HG02798 (cell line): ENCODE measurements at regions not wholly inside any gene's neighbourhood (a gene's known extent, or its start where the extent isn't known, plus 50 kb on each side); places are given as distances from the start of the nearest gene placed in this dataset.

ENCODE experiments used
- ATAC-seq: cut with Tn5 transposase; IDR thresholded peaks from one replicate; pipeline ENCODE4 v1.9.1; 2021; ENCODE audit warnings: mild to moderate bottlenecking; ENCODE audit not compliant: unreplicated experiment, poor library complexity

GRCh38 chr18:79608535-79608934, 71.1 kb upstream of the CTDP1 start:
- no peak for ATAC-seq

DNA sequence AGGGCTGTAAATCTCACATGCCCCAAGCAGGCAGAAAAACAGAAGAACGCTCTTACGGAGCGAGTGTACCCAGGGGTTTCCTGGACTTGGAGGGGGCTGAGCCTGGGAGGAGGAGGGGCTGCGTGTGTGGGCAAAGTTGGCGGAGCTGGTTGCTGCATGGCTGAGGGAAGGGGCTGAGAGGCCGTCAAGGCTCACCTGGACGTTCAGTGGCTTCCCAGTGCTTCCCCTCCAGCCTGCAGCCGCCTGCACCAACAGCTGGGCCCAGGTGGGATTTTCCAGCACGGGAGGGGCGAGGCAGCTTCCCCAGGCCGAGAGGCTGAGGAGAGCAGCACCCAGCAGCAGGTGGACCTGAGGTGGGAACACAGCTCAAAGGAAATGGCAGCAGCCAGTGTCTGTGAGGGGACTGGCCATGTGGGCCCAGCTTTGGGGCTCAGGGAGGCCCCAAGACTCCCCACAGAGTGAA, 70.6 kb upstream of the CTDP1 start:
- no peak for ATAC-seq

DNA sequence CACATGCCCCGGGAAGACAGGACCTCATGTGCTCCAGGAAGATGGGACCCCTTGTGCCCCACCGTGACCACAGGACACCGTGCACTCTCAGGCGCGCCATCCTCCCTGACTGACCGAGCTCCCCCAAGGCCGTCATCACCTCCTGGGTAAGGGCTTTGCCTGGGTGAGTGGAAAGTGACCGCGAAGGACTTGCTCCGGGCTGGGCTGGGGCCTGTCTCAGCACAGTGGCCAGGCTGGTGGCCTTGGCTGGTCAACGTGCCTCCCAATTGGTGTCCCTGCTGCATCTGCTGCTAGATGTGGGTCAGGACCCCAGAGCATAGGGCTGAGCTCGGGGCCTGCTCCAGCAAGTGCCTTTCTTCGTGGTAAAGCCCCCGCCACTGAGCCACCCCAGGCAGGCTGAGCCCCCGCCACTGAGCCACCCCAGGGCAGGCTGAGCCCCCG, 69.7 kb upstream of the CTDP1 start:
- ATAC-seq, result no peak

GRCh38 chr18:79610461-79611039, 69.1 kb upstream of the CTDP1 start:
- no peak for ATAC-seq

GRCh38 chr18:79611040-79611681, 68.4 kb upstream of the CTDP1 start:
- no peak for ATAC-seq

DNA sequence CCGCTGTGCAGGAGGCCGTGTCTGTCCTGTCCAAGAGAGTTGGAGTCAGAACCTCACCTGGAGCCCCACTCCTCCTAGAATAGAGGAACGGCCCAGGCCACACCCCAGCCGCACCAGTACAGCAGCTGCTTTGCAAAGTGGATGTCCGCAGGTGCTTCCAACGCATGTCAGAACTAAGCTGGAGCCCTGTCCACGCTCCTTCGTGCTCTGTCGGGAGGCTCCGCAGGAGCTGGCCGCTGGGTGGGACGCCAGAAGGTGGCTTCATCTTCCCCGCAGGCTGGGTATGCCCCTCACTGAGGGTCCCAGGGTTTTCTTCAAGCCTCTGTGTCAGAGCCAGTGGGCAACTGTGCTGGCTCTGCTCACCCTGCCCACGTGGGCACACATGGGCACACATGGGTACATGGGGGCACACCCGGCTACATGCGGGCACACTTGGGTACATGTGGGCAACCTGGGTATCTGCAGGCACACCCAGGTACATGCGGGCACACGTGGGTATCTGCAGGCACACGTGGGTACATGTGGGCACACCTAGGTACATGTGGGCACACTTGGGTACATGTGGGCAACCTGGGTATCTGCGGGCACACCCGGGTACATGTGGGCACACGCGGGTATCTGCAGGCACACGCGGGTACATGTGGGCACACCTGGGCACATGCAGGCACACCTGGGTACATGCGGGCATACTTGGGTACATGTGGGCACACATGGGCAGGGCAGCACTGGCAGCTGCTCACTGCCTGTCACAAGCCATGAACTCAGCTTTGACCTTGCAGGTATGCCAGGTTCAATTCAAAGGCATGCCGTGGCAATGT, 67.1 kb upstream of the CTDP1 start:
- ATAC-seq, result no peak

DNA sequence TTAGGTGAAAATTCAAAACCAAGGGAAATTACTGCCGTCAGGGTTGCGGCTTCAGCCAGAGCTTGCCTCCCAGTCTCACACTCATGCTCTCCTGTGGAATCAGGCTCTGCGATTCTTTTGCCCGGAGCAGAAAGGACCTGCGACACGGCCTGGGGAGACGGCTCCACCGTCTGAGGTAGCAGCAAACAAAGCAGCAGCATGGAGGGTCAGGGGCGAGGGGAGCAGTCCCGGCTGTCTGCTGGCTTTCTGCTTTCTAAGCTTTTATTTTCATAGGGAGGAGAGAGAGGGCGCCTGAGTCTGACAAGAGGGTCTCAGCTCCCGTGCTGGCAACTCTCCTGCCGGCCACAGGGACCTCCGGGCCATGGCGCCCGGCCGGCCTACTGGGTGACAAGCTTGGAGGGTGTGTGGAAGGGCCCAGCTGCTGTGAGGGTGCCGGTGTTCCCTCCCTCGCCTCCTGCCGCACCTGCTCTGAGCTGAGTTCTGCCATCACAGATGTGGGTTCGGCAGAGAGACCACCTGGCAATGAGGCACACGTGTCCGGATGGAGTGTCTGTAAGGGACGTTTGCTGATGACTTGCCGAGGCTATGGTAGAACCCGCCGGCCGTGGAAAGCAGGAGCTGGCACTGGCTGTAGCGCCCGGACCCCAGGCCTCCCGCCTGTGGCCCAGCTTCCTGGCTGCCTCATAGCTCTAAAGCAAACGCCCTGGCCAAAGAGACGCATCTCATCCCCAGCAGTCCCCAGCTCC, 66.2 kb upstream of the CTDP1 start:
- ATAC-seq, result no peak

GRCh38 chr18:79614211-79614955, 65.2 kb upstream of the CTDP1 start:
- no peak for ATAC-seq

- ATAC-seq, result no peak
Observed at GRCh38 chr18:79615091-79615490, 64.5 kb upstream of the CTDP1 start.

DNA sequence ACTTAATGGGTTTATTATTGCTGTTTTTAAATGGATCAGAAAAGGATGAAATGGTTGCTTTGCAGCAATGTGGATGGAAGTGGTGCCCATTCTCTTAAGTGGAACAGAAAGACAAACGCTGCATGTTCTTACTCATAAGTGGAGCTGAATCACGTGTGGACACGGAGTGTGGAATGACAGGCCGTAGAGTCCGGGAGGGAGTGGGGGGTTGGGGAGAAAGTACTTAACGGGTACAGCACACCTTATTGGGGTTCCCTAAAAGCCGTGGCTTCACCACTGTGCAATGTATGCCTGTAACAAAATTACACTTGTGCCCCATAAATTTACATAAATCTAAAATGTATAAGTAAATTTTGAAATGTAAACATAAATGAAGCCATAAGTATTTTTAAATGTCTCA, 64.0 kb upstream of the CTDP1 start:
- no peak for ATAC-seq

- no peak for ATAC-seq
Observed at GRCh38 chr18:79616651-79617510, 62.7 kb upstream of the CTDP1 start.

DNA sequence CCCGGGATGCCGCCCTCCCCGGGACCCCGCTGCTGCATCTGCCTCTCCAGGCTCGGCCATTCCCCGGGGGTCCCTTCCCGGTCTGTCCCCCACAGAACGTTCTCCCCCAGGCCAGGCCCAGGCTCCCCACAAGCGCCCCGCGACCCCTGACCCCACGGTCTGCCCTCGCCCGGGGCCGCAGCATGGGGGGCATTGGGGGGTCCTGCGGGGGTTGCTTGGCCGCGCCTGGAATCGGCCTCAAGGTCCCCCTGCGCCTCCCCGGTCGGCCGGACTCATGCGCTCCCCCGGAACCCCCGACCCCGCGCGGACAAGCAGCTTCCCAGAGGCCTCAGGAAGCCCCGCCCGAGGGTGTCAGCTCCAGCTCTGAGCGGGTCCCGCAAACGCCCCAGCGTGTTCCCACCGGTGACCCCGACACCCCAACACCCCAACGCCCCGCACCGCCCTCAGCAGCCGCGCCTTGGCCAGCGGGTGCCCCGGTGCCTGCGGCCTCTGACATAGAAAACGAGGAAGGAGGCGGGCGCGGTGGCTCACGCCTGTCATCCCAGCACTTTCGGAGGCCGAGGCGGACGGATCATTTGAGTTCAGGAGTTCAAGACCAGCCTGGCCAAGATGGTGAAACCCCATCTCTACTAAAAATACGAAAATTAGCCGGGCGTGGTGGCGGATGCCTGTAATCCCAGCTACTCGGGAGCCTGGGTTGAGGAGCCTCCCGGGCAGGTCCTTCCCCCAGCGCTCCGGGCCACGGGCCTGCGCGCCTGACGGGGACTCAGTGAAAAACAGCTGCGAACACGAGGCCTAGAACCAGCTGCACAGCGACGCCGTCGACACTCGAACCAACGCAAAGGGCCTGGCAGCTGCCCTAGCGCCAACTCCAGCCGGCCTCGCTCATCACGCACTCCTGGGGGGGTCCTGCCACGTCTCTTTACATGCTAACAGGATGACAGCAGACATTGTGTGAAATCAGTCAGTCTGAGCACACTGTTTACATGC, 61.8 kb upstream of the CTDP1 start:
- ATAC-seq, result no peak

DNA sequence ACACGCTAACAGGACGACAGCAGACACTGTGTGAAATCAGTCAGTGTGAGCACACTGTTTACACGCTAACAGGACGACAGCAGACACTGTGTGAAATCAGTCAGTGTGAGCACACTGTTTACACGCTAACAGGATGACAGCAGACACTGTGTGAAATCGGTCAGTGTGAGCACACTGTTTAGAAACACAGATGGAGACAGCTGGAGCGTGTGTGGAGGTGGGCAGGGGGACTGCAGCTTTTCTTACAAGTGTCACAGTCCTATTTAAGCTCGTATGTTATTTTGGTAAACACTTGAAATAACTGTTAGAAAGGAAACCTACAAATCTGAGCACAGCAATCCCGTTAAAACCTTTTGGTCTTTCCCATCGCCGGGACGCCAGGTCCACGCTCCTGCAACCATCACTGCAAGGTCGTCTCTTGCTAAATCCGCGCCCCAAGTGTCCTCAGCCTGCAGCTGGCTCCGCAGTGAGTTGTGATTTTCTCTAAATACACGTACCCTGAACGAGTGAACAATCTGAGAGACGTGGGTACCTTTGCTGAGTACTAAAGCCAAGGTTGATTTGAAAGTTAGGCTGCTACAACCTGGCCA, 58.9 kb upstream of the CTDP1 start:
- ATAC-seq, result no peak

DNA sequence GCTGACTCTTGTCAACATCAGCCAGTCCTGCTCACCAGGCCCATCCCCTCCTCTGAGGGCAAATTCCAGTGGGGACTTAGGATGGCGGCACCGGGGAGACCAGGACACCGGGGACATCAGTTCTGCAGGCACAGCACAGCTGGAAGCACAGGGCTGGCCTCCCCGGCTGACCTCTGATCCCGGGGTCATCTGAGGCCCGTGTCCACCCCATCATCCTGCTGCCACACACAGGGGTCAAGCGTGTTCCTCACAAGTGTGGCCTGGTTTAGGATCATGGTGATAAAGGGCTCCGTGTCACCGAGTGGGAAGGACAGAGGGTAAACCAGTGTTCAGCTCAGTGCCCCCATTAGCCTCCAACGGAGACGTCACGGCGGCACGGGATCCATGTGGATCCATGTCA, 58.1 kb upstream of the CTDP1 start:
- ATAC-seq, result no peak

DNA sequence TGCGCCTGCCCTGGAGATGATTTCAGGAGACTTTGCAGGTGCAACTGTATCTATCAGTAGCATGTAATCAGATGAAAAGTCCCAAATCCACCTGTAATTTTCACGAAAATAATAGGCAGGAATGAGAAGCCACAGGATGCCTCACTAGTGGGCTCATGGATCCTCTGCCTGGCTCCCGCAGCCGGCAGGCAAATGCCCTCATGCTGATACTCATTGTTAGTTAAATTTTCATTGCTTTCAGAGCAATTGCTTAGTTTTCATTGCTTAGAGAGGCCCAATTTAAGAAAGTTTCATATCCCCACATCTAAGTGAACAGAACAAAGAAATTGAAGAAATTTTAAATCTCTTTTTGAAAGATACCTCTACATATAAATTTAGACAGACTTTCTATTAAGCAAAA, 57.6 kb upstream of the CTDP1 start:
- ATAC-seq, result no peak

GRCh38 chr18:79624356-79625170, 55.0 kb upstream of the CTDP1 start:
- no peak for ATAC-seq
